Gastrocnemius medialis (tissue), 4 donors: ENCODE measurements at regions not wholly inside any gene's neighbourhood (a gene's known extent, or its start where the extent isn't known, plus 50 kb on each side); places are given as distances from the start of the nearest gene placed in this dataset.

Source experiments
- POLR2A ChIP-seq, 2 donors: fragments of 450-650 bp; IDR thresholded peaks; one replicate each; pipeline ENCODE4 v1.6.1; 2017; ENCODE audit warnings: antibody characterized with exemption in 2 of 2, mild to moderate bottlenecking in 2 of 2, moderate library complexity in 2 of 2
- TF ChIP-seq, protein P1 (sequence below), 5 experiments: fragments of 450-650 bp in 3 of 5; fragments of 200-600 bp in 2 of 5; sonication (generic) in 2 of 5; IDR thresholded peaks in 4 of 5; conservative IDR thresholded peaks in 1 of 5; 1 replicate in 4 of 5; 2 replicates in 1 of 5; pipeline ENCODE4 v1.5.1; 2016 to 2019; ENCODE audit warnings: antibody characterized with exemption in 5 of 5, mild to moderate bottlenecking in 3 of 5, moderate library complexity in 3 of 5

DNA sequence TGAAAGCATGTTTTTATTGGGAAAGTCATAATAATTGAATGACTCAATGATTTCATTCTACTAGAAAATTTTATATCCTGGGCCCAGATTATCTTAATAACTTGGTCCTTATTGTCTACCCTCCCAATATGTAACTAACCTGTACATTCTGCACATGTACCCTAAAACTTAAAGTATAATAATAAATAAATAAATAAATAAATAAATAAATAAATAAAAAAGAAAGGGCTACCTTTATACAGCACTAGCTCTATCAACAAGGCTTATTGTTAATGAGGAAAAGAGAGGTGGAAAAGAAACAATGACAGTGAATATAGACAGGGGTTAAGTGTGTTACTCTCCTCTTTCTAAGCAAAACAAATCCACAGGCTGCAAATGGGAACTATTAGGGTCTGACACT lies 83.6 kb downstream of the GRIN2B start:
- TF ChIP-seq, protein P1, sequence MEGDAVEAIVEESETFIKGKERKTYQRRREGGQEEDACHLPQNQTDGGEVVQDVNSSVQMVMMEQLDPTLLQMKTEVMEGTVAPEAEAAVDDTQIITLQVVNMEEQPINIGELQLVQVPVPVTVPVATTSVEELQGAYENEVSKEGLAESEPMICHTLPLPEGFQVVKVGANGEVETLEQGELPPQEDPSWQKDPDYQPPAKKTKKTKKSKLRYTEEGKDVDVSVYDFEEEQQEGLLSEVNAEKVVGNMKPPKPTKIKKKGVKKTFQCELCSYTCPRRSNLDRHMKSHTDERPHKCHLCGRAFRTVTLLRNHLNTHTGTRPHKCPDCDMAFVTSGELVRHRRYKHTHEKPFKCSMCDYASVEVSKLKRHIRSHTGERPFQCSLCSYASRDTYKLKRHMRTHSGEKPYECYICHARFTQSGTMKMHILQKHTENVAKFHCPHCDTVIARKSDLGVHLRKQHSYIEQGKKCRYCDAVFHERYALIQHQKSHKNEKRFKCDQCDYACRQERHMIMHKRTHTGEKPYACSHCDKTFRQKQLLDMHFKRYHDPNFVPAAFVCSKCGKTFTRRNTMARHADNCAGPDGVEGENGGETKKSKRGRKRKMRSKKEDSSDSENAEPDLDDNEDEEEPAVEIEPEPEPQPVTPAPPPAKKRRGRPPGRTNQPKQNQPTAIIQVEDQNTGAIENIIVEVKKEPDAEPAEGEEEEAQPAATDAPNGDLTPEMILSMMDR (IDR thresholded peaks at IDR 0.05 in 4 of 5, conservative IDR thresholded peaks at IDR 0.05 in 1 of 5) = no peak
- TF ChIP-seq POLR2A (IDR thresholded peaks at IDR 0.05) = no peak
